Uterus (tissue), 2 donors: ENCODE measurements at regions not wholly inside any gene's neighbourhood (a gene's known extent, or its start where the extent isn't known, plus 50 kb on each side); places are given as distances from the start of the nearest gene placed in this dataset.

ENCODE experiments used
- POLR2A ChIP-seq, 2 donors: fragments of 450-650 bp; IDR thresholded peaks; one replicate each; pipeline ENCODE4 v1.6.1; 2016; ENCODE audit warnings: antibody characterized with exemption in 2 of 2, mild to moderate bottlenecking in 1 of 2, moderate library complexity in 1 of 2
- TF ChIP-seq, protein P1 (sequence below), 4 experiments: fragments of 200-600 bp in 2 of 4; fragments of 450-650 bp in 2 of 4; sonication (generic) in 2 of 4; IDR thresholded peaks; one replicate each; pipeline ENCODE4 v1.5.1; 2016 to 2019; ENCODE audit warnings: antibody characterized with exemption in 4 of 4, mild to moderate bottlenecking in 2 of 4, moderate library complexity in 1 of 4

DNA sequence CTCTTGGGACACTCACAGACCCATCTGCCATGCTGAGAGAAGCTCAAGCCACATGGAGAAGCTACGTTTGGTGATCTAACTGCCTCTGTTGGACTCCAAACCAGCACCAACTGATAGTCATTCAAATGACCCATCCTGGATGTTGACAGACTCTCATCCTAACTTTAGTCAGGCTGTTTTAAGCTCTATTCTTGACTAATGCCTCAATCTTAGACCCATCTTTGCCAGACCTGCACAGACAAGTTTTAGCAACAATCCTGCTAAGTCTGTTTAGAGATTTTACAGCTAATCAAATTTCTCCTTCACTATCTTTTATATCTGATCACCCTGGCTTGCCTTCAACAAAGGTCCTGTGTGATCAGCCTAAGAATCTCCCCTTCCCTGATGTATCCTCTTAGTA is 245.1 kb downstream of the SCG2 start:
- TF ChIP-seq, protein P1, sequence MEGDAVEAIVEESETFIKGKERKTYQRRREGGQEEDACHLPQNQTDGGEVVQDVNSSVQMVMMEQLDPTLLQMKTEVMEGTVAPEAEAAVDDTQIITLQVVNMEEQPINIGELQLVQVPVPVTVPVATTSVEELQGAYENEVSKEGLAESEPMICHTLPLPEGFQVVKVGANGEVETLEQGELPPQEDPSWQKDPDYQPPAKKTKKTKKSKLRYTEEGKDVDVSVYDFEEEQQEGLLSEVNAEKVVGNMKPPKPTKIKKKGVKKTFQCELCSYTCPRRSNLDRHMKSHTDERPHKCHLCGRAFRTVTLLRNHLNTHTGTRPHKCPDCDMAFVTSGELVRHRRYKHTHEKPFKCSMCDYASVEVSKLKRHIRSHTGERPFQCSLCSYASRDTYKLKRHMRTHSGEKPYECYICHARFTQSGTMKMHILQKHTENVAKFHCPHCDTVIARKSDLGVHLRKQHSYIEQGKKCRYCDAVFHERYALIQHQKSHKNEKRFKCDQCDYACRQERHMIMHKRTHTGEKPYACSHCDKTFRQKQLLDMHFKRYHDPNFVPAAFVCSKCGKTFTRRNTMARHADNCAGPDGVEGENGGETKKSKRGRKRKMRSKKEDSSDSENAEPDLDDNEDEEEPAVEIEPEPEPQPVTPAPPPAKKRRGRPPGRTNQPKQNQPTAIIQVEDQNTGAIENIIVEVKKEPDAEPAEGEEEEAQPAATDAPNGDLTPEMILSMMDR (IDR thresholded peaks at IDR 0.05): no peak
- TF ChIP-seq POLR2A (IDR thresholded peaks at IDR 0.05): no peak
